Hematopoietic multipotent progenitor cell treated with erythropoietin and hydrocortisone succinate and interleukin-3 and kit ligand, for 15 days (in vitro differentiated cells): ENCODE measurements at regions not wholly inside any gene's neighbourhood (a gene's known extent, or its start where the extent isn't known, plus 50 kb on each side); places are given as distances from the start of the nearest gene placed in this dataset.
"Not testable (repeated sequence)": the region's sequence is repeated elsewhere in the genome, so short reads cannot be mapped to it uniquely, and the experiment has no call there.

Experiments used
- DNase-seq: peaks from one replicate; pipeline ENCODE4 v3.0.0-alpha.2; 2015; ENCODE audit warnings: low spot score

GRCh38 chr6:86476311-86476710 lies 461.0 kb upstream of the HTR1E start:
- no peak for DNase-seq

GRCh38 chr6:86474081-86474480 lies 463.2 kb upstream of the HTR1E start:
- DNase-seq, result no peak

GRCh38 chr6:86471791-86472190 lies 465.5 kb upstream of the HTR1E start:
- DNase-seq, result no peak

GRCh38 chr6:86459978-86460377 lies 477.4 kb upstream of the HTR1E start:
- DNase-seq, result no peak

DNA sequence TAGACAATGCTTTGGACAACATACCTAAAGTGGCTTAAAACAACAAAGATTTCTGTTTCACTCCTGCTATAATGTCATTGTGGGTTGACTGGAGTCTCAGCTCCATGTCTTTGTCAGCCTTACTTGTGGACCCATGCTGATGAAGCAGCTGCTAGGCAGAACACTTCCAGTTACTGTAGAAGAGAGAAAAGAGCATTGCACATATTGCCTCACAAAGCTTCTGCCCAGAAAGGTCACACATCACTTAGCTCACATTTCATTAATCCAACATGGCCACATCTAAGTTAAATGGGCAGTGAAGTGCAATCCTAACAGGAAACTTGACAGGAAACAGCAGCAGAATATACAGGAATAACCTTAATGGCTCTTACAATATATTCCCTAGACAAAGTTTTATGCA lies 480.5 kb upstream of the HTR1E start:
- no peak for DNase-seq

DNA sequence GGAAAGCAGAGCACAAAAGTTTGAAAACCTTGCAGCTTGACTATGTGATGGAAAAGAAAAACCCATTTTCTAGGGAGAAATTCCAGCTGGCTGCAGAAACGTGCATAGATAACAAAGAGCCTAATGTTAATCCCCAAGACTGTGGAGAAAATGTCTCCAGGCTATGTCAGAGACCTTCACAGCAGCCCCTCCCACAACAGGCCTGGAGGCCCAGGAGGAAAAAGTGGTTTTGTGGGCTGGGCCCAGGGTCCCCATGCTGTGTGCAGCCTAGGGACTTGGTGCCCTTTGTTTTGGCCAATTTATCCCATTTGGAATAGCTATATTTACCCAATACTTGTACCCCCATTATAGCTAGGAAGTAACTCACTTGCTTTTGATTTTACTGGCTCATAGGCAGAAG lies 484.1 kb upstream of the HTR1E start:
- no peak for DNase-seq

- no peak for DNase-seq
Measured at GRCh38 chr6:86448398-86448797, 488.9 kb upstream of the HTR1E start.

- DNase-seq, result no peak
Measured at GRCh38 chr6:86440608-86441007, 496.7 kb upstream of the HTR1E start.

GRCh38 chr6:86423571-86423970 lies 513.8 kb upstream of the HTR1E start:
- DNase-seq, result no peak

GRCh38 chr6:86412057-86412456 lies 525.3 kb upstream of the HTR1E start:
- no peak for DNase-seq

GRCh38 chr6:86407128-86407527 lies 530.2 kb upstream of the HTR1E start:
- no peak for DNase-seq

DNA sequence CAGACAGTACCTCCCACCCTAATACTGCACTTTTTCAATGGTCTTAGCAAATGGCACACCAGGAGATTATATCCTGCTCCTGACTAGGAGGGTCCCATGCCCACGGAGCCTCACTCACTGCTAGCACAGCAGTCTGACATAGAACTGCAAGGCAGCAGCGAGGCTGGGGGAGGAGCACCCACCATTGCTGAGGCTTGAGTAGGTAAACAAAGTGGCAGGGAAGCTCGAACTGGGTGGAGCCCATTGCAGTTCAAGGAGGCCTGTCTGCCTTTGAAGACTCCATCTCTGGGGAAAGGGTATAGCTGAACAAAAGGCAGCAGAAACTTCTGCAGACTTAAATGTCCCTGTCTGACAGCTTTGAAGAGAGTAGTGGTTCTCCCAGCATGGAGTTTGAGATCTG lies 544.5 kb upstream of the HTR1E start:
- DNase-seq, result not testable (repeated sequence)

DNA sequence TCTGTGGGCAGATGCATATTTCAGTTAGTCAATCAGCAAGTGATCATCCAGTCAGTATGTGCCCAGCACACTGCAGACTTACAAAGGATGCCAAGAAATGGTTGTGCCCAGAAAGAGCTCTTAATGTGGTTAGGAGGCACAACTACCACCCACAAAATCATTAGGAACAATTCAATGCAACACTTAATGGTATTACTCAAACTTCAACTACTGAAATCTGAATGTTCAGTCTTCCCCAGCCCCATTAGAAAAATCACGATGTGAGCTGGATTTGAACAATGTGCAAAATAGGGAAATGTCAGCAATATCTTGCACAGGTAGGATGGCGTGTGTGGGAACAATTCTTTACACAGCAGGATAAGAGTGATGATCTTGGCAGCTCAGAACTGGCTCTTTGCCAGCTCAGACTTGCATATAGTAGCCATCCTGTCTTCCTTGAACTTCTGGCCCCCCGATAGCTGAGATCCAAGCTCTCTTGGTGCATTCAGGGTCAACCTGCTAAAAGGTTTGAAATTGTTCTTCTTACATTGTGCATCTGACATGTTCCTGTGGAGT lies 556.7 kb upstream of the HTR1E start:
- no peak for DNase-seq

- no peak for DNase-seq
Measured at GRCh38 chr6:86357877-86358276, 579.5 kb upstream of the HTR1E start.

DNA sequence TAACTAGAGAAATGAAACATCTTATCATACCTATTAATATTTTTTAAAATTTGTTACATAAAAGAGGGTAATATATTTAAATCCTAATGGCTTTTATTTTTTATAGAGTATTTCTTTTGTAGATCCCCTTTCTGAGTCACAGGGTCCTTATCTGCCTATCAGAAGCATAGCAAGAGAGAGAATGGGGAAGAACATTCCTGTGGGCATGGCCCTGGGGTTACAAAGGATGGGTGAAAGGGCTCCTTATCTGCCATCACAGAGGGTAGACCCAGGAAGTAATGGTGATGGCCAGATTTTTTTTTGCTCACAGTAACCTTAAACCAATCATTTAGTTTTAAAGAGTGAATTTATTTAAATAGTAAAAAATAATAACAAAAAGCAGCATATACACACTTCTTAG lies 582.1 kb upstream of the HTR1E start:
- no peak for DNase-seq

GRCh38 chr6:86331919-86332318 lies 605.4 kb upstream of the HTR1E start:
- no peak for DNase-seq

DNA sequence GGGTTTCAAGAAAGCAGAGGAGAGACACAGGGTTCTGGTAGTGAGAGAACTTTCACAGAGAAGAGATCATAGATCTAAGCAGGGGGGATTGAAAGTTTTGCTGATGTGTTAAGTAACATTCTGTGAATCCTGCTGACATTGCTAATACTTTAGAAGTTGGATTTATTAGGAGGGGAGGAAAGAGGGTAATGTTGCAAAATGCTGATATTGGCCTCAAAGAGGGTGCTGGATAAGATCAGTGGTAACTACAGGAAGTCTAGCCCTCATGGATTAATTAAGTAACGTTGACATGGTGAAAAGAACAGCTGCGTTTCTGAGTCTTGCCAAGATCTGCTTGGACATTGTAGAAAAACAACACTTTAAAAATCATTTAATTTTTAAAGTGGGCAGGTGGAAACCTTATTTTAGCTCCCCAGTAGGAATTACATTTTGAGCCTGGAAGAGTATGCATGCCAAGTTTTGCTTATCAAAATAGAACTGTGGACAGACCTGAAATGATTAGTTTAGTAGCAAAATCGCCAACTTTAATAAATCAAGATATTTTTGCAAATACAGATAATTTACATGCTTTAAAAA lies 606.0 kb upstream of the HTR1E start:
- DNase-seq, result no peak

- no peak for DNase-seq
Measured at GRCh38 chr6:86306210-86306609, 631.1 kb upstream of the HTR1E start.

GRCh38 chr6:86285876-86286275 lies 643.2 kb upstream of the SYNCRIP start:
- DNase-seq, result no peak

GRCh38 chr6:86284809-86285480 lies 642.3 kb upstream of the SYNCRIP start:
- not testable (repeated sequence) for DNase-seq

DNA sequence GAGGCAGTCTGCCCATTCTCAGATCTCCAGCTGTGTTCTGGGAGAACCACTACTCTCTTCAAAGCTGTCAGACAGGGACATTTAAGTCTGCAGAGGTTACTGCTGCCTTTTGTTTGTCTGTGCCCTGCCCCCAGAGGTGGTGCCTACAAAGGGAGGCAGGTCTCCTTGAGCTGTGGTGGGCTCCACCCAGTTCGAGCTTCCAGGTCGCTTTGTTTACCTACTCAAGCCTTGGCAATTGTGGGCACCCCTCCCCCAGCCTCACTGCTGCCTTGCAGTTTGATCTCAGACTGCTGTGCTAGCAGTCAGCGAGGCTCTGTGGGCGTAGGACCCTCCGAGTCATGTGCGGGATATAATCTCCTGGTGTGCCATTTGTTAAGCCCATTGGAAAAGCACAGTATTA lies 640.9 kb upstream of the SYNCRIP start:
- DNase-seq, result not testable (repeated sequence)

GRCh38 chr6:86276056-86276455 lies 633.4 kb upstream of the SYNCRIP start:
- DNase-seq, result no peak

DNA sequence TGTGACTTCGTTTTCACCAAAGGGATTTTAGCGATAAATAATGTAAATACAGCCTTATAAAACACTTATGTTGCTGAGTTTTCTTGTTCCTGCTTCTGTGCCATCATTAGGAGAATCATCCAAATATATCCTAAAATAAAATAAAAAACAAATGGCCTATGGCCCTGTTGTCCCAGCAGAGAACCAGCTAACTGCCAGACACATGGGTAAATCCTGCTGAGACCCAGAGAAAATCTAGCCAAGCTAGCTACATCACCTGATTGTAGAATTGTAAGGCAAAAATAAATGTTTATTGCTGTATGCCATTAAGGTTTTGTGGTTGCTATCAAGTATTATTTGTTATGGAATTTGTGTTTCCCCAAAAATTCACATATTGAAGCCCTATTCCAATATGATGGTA lies 631.2 kb upstream of the SYNCRIP start:
- DNase-seq, result no peak

DNA sequence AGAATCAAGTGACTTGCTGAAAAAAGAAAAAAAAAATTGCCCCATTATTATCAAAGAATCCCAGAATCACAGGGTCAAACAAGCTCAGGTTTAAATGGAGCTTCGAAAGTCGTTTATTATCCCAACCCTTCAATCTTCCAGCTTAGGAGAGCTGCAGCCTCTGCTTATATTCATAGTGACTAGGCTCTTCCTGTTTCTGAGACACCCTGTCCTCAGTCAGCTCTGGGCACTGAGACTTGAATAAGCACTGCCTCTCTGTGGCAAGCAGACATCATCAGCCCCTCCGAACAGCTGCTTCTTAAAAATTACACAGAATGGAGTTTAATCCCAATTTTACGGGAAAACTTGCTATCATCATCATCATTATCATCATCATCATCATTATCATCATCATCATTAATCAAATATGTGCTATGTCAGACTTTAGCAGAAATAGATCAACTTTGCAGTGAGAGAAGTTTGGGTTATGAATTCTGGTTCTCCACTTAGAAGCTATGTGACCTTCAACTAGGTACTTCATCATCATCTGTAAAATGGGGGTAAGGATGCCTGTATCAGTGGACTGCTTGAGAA lies 614.0 kb upstream of the SYNCRIP start:
- no peak for DNase-seq
